H1 (cell line): ENCODE measurements at regions not wholly inside any gene's neighbourhood (a gene's known extent, or its start where the extent isn't known, plus 50 kb on each side); places are given as distances from the start of the nearest gene placed in this dataset.
"Not testable (repeated sequence)": the region's sequence is repeated elsewhere in the genome, so short reads cannot be mapped to it uniquely, and the experiment has no call there.

Source experiments
- EP300 ChIP-seq, 2 experiments: IDR thresholded peaks; 1 replicate in 1 of 2; 2 replicates in 1 of 2; pipeline ENCODE4 v1.6.1; 2011 to 2012; ENCODE audit warnings: low read depth in 2 of 2, low read length in 2 of 2, mild to moderate bottlenecking in 2 of 2, borderline replicate concordance in 1 of 2, inconsistent platforms in 1 of 2, moderate library complexity in 1 of 2
- EZH2 ChIP-seq: fragments of 200-600 bp; sonication (generic); IDR thresholded peaks from 2 replicates; pipeline ENCODE4 v1.7.1; 2012; ENCODE audit warnings: low read depth, mild to moderate bottlenecking, moderate library complexity, low read length, inconsistent platforms; ENCODE audit not compliant: severe bottlenecking
- GTF2F1 ChIP-seq: IDR thresholded peaks from 2 replicates; pipeline ENCODE4 v1.6.1; 2012; ENCODE audit warnings: low read depth, low read length, improper control_type of control experiment, borderline replicate concordance
- POLR2A ChIP-seq, 2 experiments: IDR thresholded peaks; 1 replicate in 1 of 2; 2 replicates in 1 of 2; pipeline ENCODE4 v1.6.1; 2011; ENCODE audit warnings: low read depth in 2 of 2, low read length in 2 of 2, mild to moderate bottlenecking in 2 of 2; ENCODE audit errors: control extremely low read depth in 1 of 2
- SIN3A ChIP-seq, 2 experiments: IDR thresholded peaks in 1 of 2; conservative IDR thresholded peaks in 1 of 2; 2 replicates each; pipeline ENCODE4 v1.6.1; 2011 to 2012; ENCODE audit warnings: low read length in 2 of 2, improper control_type of control experiment in 1 of 2, low read depth in 1 of 2, mild to moderate bottlenecking in 1 of 2
- SP1 ChIP-seq: IDR thresholded peaks from 2 replicates; pipeline ENCODE4 v1.6.1; 2011; ENCODE audit warnings: low read depth, low read length
- TAF1 ChIP-seq: IDR thresholded peaks from 2 replicates; pipeline ENCODE4 v1.6.1; 2011; ENCODE audit warnings: mild to moderate bottlenecking, low read depth, low read length
- TF ChIP-seq, protein P1 (sequence below), 3 experiments: IDR thresholded peaks; 1 replicate in 2 of 3; 2 replicates in 1 of 3; pipeline versions ENCODE4 v1.5.1 to v1.6.1; 2011; ENCODE audit warnings: low read length in 3 of 3, mild to moderate bottlenecking in 3 of 3, inconsistent platforms in 2 of 3, low read depth in 1 of 3, moderate library complexity in 1 of 3; ENCODE audit not compliant: insufficient read depth in 1 of 3; ENCODE audit errors: control extremely low read depth in 1 of 3
- TF ChIP-seq, protein P2 (sequence below): IDR thresholded peaks from 2 replicates; pipeline ENCODE4 v1.6.1; 2012; ENCODE audit warnings: inconsistent platforms
- TF ChIP-seq, protein P3 (sequence below): IDR thresholded peaks from 2 replicates; pipeline ENCODE4 v1.6.1; 2011; ENCODE audit warnings: low read length, improper control_type of control experiment

DNA sequence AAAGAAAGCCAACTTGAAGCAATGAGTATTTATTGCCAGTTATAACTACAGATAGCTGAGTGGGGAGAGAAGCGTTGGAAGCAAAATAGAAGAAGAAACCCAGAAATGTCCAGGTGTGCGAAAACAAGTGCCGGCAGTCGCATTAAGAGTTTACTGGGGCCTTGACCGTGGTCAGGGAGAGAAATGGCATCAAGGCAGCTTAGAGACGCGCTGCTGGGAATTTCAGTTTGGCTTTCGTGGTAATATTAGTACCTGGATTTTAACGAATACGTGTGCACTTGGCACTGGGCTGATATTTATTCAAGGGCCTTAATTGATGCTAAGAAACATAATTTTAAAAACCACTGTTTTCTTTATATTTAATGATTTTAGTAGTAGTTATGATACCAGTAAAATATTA, 767.9 kb upstream of the TPTE start:
- TF ChIP-seq, protein P1, sequence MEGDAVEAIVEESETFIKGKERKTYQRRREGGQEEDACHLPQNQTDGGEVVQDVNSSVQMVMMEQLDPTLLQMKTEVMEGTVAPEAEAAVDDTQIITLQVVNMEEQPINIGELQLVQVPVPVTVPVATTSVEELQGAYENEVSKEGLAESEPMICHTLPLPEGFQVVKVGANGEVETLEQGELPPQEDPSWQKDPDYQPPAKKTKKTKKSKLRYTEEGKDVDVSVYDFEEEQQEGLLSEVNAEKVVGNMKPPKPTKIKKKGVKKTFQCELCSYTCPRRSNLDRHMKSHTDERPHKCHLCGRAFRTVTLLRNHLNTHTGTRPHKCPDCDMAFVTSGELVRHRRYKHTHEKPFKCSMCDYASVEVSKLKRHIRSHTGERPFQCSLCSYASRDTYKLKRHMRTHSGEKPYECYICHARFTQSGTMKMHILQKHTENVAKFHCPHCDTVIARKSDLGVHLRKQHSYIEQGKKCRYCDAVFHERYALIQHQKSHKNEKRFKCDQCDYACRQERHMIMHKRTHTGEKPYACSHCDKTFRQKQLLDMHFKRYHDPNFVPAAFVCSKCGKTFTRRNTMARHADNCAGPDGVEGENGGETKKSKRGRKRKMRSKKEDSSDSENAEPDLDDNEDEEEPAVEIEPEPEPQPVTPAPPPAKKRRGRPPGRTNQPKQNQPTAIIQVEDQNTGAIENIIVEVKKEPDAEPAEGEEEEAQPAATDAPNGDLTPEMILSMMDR (IDR thresholded peaks at IDR 0.05; ENCODE audit: control extremely low read depth in 1 of 3, insufficient read depth in 1 of 3, low read depth in 1 of 3, low read length in 3 of 3) = not testable (repeated sequence)
- TF ChIP-seq POLR2A (IDR thresholded peaks at IDR 0.05; ENCODE audit: control extremely low read depth in 1 of 2, low read depth in 2 of 2, low read length in 2 of 2); SIN3A (conservative IDR thresholded peaks at IDR 0.05 in 1 of 2, IDR thresholded peaks at IDR 0.05 in 1 of 2; ENCODE audit: low read depth in 1 of 2, low read length in 2 of 2); TAF1; EP300 (IDR thresholded peaks at IDR 0.05; ENCODE audit: borderline replicate concordance in 1 of 2, low read depth in 2 of 2, low read length in 2 of 2); SP1; EZH2; GTF2F1: not testable (repeated sequence)
- TF ChIP-seq, protein P2, sequence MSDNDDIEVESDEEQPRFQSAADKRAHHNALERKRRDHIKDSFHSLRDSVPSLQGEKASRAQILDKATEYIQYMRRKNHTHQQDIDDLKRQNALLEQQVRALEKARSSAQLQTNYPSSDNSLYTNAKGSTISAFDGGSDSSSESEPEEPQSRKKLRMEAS = not testable (repeated sequence)
- TF ChIP-seq, protein P3, sequence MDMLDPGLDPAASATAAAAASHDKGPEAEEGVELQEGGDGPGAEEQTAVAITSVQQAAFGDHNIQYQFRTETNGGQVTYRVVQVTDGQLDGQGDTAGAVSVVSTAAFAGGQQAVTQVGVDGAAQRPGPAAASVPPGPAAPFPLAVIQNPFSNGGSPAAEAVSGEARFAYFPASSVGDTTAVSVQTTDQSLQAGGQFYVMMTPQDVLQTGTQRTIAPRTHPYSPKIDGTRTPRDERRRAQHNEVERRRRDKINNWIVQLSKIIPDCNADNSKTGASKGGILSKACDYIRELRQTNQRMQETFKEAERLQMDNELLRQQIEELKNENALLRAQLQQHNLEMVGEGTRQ = not testable (repeated sequence)
